Activated CD8-positive, alpha-beta T cell treated with anti-CD3 and anti-CD28 coated beads, Interleukin-2, amount 10 ng/mL, durations not matched to agents 7 days and 5 days (primary cell): ENCODE measurements at regions not wholly inside any gene's neighbourhood (a gene's known extent, or its start where the extent isn't known, plus 50 kb on each side); places are given as distances from the start of the nearest gene placed in this dataset.
"Not testable (repeated sequence)": the region's sequence is repeated elsewhere in the genome, so short reads cannot be mapped to it uniquely, and the experiment has no call there.

Experiments
- ATAC-seq: fragments of 150-1000 bp; cut with Tn5 transposase; one replicate; pipeline ENCODE4 v1.10.0; 2021; ENCODE audit warnings: moderate library complexity
- CTCF ChIA-PET: fragments of 350-600 bp; sonication (Branson Sonifier 250); formaldehyde crosslinking; loops from one replicate; lab custom pipeline; 2021; ENCODE audit warnings: antibody characterized with exemption; lab: Charles Lee
- POLR2A ChIA-PET: fragments of 350-600 bp; sonication (Branson Sonifier 250); formaldehyde crosslinking; loops from one replicate; lab custom pipeline; 2021; ENCODE audit warnings: antibody characterized with exemption; lab: Charles Lee
- DNase-seq: peaks from one replicate; pipeline ENCODE4 v3.0.0-alpha.2; 2020
- H3K27ac Mint-ChIP-seq: one replicate; pipeline ENCODE4 v1.8.0; 2021; ENCODE audit warnings: mild to moderate bottlenecking, mixed read lengths
- H3K27me3 Mint-ChIP-seq: one replicate; pipeline ENCODE4 v1.8.0; 2021; ENCODE audit warnings: low read depth, mixed read lengths
- H3K36me3 Mint-ChIP-seq: one replicate; pipeline ENCODE4 v1.8.0; 2021; ENCODE audit warnings: low read depth, mixed read lengths
- H3K4me1 Mint-ChIP-seq: one replicate; pipeline ENCODE4 v1.8.0; 2021; ENCODE audit warnings: low read depth, mixed read lengths
- H3K4me3 Mint-ChIP-seq: one replicate; pipeline ENCODE4 v1.8.0; 2021; ENCODE audit warnings: mild to moderate bottlenecking, mixed read lengths
- H3K9me3 Mint-ChIP-seq: one replicate; pipeline ENCODE4 v1.8.0; 2022; ENCODE audit warnings: mixed read lengths; ENCODE audit not compliant: insufficient read depth

GRCh38 chr3:39558775-39559306, 91.4 kb downstream of the MOBP start:
- H3K9me3 Mint-ChIP-seq: no peaks in the 10 kb centered on the region
- no peak overlapping the region for H3K4me3 Mint-ChIP-seq
- H3K27me3 Mint-ChIP-seq: peaks cover 6% of the 10 kb centered on the region
- CTCF ChIA-PET: no interaction called here
- POLR2A ChIA-PET: no interaction called here
- DNase-seq (no peak), ATAC-seq (no peak)
- no peaks in the 10 kb centered on the region for H3K4me1 Mint-ChIP-seq
- no peaks in the 10 kb centered on the region for H3K36me3 Mint-ChIP-seq
- no peak overlapping the region for H3K27ac Mint-ChIP-seq

- no peaks in the 10 kb centered on the region for H3K4me1 Mint-ChIP-seq
- no peak overlapping the region for H3K27ac Mint-ChIP-seq
- no peak for ATAC-seq
- CTCF ChIA-PET: no interaction called here
- peaks cover 6% of the 10 kb centered on the region for H3K27me3 Mint-ChIP-seq
- H3K4me3 Mint-ChIP-seq: no peak overlapping the region
- DNase-seq: no peak
- H3K36me3 Mint-ChIP-seq: no peaks in the 10 kb centered on the region
- POLR2A ChIA-PET: no interaction called here
- no peaks in the 10 kb centered on the region for H3K9me3 Mint-ChIP-seq
These were observed 92.1 kb downstream of the MOBP start for GRCh38 chr3:39559543-39559942.

GRCh38 chr3:39568508-39568907, 101.0 kb downstream of the MOBP start:
- peaks cover 4% of the 10 kb centered on the region for H3K27me3 Mint-ChIP-seq
- H3K27ac Mint-ChIP-seq: no peak overlapping the region
- no peak overlapping the region for H3K4me3 Mint-ChIP-seq
- ATAC-seq: no peak
- H3K9me3 Mint-ChIP-seq: no peaks in the 10 kb centered on the region
- ChIA-PET CTCF (no interaction called here), POLR2A (no interaction called here)
- no peak for DNase-seq
- H3K36me3 Mint-ChIP-seq: no peaks in the 10 kb centered on the region
- H3K4me1 Mint-ChIP-seq: no peaks in the 10 kb centered on the region

- Mint-ChIP-seq H3K4me1 (no peaks in the 10 kb centered on the region), H3K27ac (no peak overlapping the region), H3K36me3 (no peaks in the 10 kb centered on the region), H3K4me3 (no peak overlapping the region), H3K27me3 (peaks cover 4% of the 10 kb centered on the region), H3K9me3 (no peaks in the 10 kb centered on the region)
- ChIA-PET CTCF (interaction anchor here (1.0 kb wide), 1 partner anchor 569 kb away, joined by 3 read pairs; no protein-coding TSS in a partner anchor), POLR2A (no interaction called here)
- no peak for DNase-seq
- ATAC-seq: no peak
These were observed 101.6 kb downstream of the MOBP start for GRCh38 chr3:39569095-39569494.

GRCh38 chr3:39573392-39573791, 105.9 kb downstream of the MOBP start:
- no peak for DNase-seq
- H3K9me3 Mint-ChIP-seq: no peaks in the 10 kb centered on the region
- H3K27me3 Mint-ChIP-seq: peaks cover 2% of the 10 kb centered on the region
- H3K36me3 Mint-ChIP-seq: no peaks in the 10 kb centered on the region
- no peak overlapping the region for H3K4me3 Mint-ChIP-seq
- POLR2A ChIA-PET: interaction anchor here (0.8 kb wide), 1 partner anchor 16 kb away, joined by 4 read pairs; no protein-coding TSS in a partner anchor
- CTCF ChIA-PET: no interaction called here
- no peak for ATAC-seq
- no peaks in the 10 kb centered on the region for H3K4me1 Mint-ChIP-seq
- H3K27ac Mint-ChIP-seq: no peak overlapping the region

- Mint-ChIP-seq H3K9me3 (no peaks in the 10 kb centered on the region), H3K4me1 (no peaks in the 10 kb centered on the region), H3K27me3 (peaks cover 2% of the 10 kb centered on the region), H3K4me3 (no peak overlapping the region), H3K27ac (no peak overlapping the region), H3K36me3 (no peaks in the 10 kb centered on the region)
- ATAC-seq (no peak), DNase-seq (no peak)
- ChIA-PET CTCF (no interaction called here), POLR2A (no interaction called here)
These were observed 110.1 kb downstream of the MOBP start for GRCh38 chr3:39577541-39577940.

GRCh38 chr3:39586215-39586614, 118.7 kb downstream of the MOBP start:
- DNase-seq, H3K4me3 Mint-ChIP-seq, CTCF ChIA-PET, H3K9me3 Mint-ChIP-seq, H3K4me1 Mint-ChIP-seq, H3K36me3 Mint-ChIP-seq, POLR2A ChIA-PET, ATAC-seq, H3K27me3 Mint-ChIP-seq, H3K27ac Mint-ChIP-seq: not testable (repeated sequence)

- DNase-seq (no peak), ATAC-seq (no peak)
- Mint-ChIP-seq H3K4me3 (no peak overlapping the region), H3K36me3 (no peaks in the 10 kb centered on the region), H3K27me3 (no peaks in the 10 kb centered on the region), H3K27ac (no peak overlapping the region), H3K4me1 (no peaks in the 10 kb centered on the region), H3K9me3 (peaks cover 7% of the 10 kb centered on the region)
- ChIA-PET POLR2A (no interaction called here), CTCF (no interaction called here)
These were observed 119.6 kb downstream of the MOBP start for GRCh38 chr3:39587113-39587512.

- no peaks in the 10 kb centered on the region for H3K27me3 Mint-ChIP-seq
These were observed 123.3 kb downstream of the MOBP start for GRCh38 chr3:39590806-39591205.

GRCh38 chr3:39592311-39593050, 125.0 kb downstream of the MOBP start:
- H3K27me3 Mint-ChIP-seq: no peaks in the 10 kb centered on the region
- POLR2A ChIA-PET: no interaction called here

More at GRCh38 chr3:39590806-39591205, 123.3 kb downstream of the MOBP start:
- Mint-ChIP-seq H3K4me1 (no peaks in the 10 kb centered on the region), H3K9me3 (peaks cover 2% of the 10 kb centered on the region), H3K36me3 (no peaks in the 10 kb centered on the region), H3K27ac (no peak overlapping the region), H3K4me3 (no peak overlapping the region)
- ATAC-seq (no peak), DNase-seq (no peak)
- POLR2A ChIA-PET: no interaction called here
- CTCF ChIA-PET: no interaction called here

GRCh38 chr3:39593341-39593740, 125.9 kb downstream of the MOBP start:
- ATAC-seq (no peak), DNase-seq (no peak)
- CTCF ChIA-PET: no interaction called here
- POLR2A ChIA-PET: no interaction called here
- Mint-ChIP-seq H3K27me3 (no peaks in the 10 kb centered on the region), H3K4me1 (no peaks in the 10 kb centered on the region), H3K9me3 (no peaks in the 10 kb centered on the region), H3K36me3 (no peaks in the 10 kb centered on the region), H3K27ac (no peak overlapping the region), H3K4me3 (no peak overlapping the region)

More at GRCh38 chr3:39592311-39593050, 125.0 kb downstream of the MOBP start:
- no peak overlapping the region for H3K27ac Mint-ChIP-seq
- DNase-seq (no peak), ATAC-seq (no peak)
- H3K9me3 Mint-ChIP-seq: no peaks in the 10 kb centered on the region
- H3K4me1 Mint-ChIP-seq: no peaks in the 10 kb centered on the region
- no peak overlapping the region for H3K4me3 Mint-ChIP-seq
- no peaks in the 10 kb centered on the region for H3K36me3 Mint-ChIP-seq
- CTCF ChIA-PET: no interaction called here

- Mint-ChIP-seq H3K27me3 (peaks cover 4% of the 10 kb centered on the region), H3K4me3 (no peak overlapping the region), H3K4me1 (no peaks in the 10 kb centered on the region), H3K9me3 (no peaks in the 10 kb centered on the region), H3K27ac (no peak overlapping the region), H3K36me3 (no peaks in the 10 kb centered on the region)
- ChIA-PET CTCF (no interaction called here), POLR2A (no interaction called here)
- ATAC-seq (no peak), DNase-seq (no peak)
These were observed 133.8 kb downstream of the MOBP start for GRCh38 chr3:39601241-39601640.
